ENCODE measurements at regions not wholly inside any gene's neighbourhood (a gene's known extent, or its start where the extent isn't known, plus 50 kb on each side); places are given as distances from the start of the nearest gene placed in this dataset.

DNA sequence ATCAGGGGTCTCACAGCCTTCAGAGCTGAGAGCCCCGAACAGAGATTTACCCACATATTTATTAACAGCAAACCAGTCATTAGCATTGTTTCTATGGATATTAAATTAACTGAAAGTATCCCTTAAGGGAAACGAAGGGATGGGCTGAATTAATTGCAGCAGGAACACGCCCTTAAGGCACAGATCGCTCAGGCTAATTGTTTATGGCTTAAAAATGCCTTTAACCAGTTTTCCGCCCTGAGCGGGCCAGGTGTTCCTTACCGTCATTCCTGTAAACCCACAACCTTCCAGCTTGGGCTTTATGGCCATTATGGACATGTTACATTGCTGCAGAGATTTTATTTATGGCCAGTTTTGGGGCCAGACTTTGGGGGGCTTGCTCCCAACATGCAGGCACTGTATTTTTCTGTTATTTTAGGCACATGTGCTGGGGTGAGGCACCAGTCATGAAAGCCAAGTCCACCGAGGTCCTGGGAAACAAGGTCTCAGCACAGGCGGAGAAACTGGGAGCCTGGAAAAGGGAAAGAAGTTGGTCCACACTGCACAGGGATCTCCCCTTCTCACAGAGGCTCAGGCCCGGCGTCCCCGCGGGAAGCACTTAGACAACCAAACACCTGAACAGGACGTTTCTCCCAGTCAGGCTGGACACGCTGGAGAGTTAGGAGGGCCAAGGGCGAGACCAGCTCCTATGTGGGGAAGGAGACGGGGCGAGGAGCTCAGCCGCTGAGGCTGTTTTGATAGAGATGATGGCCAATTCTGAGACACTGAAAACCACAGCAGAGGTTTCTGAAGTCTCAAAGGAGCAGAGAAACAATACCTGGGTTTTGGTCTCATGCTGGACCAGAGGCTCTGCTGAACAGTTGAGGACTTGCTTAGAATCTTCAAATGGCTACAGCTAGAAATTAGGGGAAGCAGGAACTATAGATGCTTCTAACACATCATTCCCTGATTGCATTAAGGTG, 86.7 kb downstream of the TMEM18 start:
- TF ChIP-seq CTCF (IDR thresholded peaks at IDR 0.05), result no peak
- no peak for TF ChIP-seq NFIC (IDR thresholded peaks at IDR 0.05; ENCODE audit: borderline replicate concordance)
- no peak for TF ChIP-seq FOXM1 (IDR thresholded peaks at IDR 0.05; ENCODE audit: low read depth)
- TF ChIP-seq ELF1 (IDR thresholded peaks at IDR 0.05), result no peak
- TF ChIP-seq POLR2AphosphoS5 (IDR thresholded peaks at IDR 0.05; ENCODE audit: low read depth, low read length), result no peak
- TF ChIP-seq RCOR1 (IDR thresholded peaks at IDR 0.05; ENCODE audit: low read length), result no peak
- TF ChIP-seq YY1 (IDR thresholded peaks at IDR 0.05; ENCODE audit: low read depth), result no peak
- no peak for TF ChIP-seq MAX (IDR thresholded peaks at IDR 0.05; ENCODE audit: low read depth)
- TF ChIP-seq RAD21 (IDR thresholded peaks at IDR 0.05; ENCODE audit: low read length), result no peak
- TF ChIP-seq JUND (IDR thresholded peaks at IDR 0.05), result no peak
- no peak for TF ChIP-seq GABPA (IDR thresholded peaks at IDR 0.05; ENCODE audit: low read depth)
- no peak for TF ChIP-seq FOXJ3 (CRISPR knock-in tag; IDR thresholded peaks at IDR 0.05)
